ENCODE measurements at regions not wholly inside any gene's neighbourhood (a gene's known extent, or its start where the extent isn't known, plus 50 kb on each side); places are given as distances from the start of the nearest gene placed in this dataset.
A peak's percentile ranks its signal among the peaks of the same experiment; 100 is the strongest.

- DNase-seq (ENCODE audit: low read depth) = peak; percentile 3
- H3K4me3 ChIP-seq (replicated peaks; ENCODE audit: low read depth, low read length) = no peak overlapping the region
- no peak for TF ChIP-seq CTCF (IDR thresholded peaks at IDR 0.05; ENCODE audit: low read length, missing control alignments)
These were observed 426.9 kb upstream of the ID2 start for GRCh38 chr2:8254791-8255447.

- no peak overlapping the region for H3K4me3 ChIP-seq (replicated peaks; ENCODE audit: low read depth, low read length)
- peak; percentile 32 for DNase-seq (ENCODE audit: low read depth)
- TF ChIP-seq CTCF (IDR thresholded peaks at IDR 0.05; ENCODE audit: low read length, missing control alignments) = no peak
These were observed 426.4 kb upstream of the ID2 start for GRCh38 chr2:8255448-8255800.

- DNase-seq (ENCODE audit: low read depth) = no peak
- H3K4me3 ChIP-seq (replicated peaks; ENCODE audit: low read depth, low read length) = no peak overlapping the region
- no peak for TF ChIP-seq CTCF (IDR thresholded peaks at IDR 0.05; ENCODE audit: low read length, missing control alignments)
These were observed 425.0 kb upstream of the ID2 start for GRCh38 chr2:8256905-8257304.

GRCh38 chr2:8257502-8257901 is 424.4 kb upstream of the ID2 start:
- DNase-seq (ENCODE audit: low read depth) = no peak
- TF ChIP-seq CTCF (IDR thresholded peaks at IDR 0.05; ENCODE audit: low read length, missing control alignments) = no peak
- H3K4me3 ChIP-seq (replicated peaks; ENCODE audit: low read depth, low read length) = no peak overlapping the region

- DNase-seq (ENCODE audit: low read depth) = no peak
- H3K4me3 ChIP-seq (replicated peaks; ENCODE audit: low read depth, low read length) = no peak overlapping the region
- no peak for TF ChIP-seq CTCF (IDR thresholded peaks at IDR 0.05; ENCODE audit: low read length, missing control alignments)
These were observed 423.4 kb upstream of the ID2 start for GRCh38 chr2:8258406-8258805.

GRCh38 chr2:8259106-8259840 is 422.6 kb upstream of the ID2 start:
- no peak overlapping the region for H3K4me3 ChIP-seq (replicated peaks; ENCODE audit: low read depth, low read length)
- TF ChIP-seq CTCF (IDR thresholded peaks at IDR 0.05; ENCODE audit: low read length, missing control alignments) = no peak
- no peak for DNase-seq (ENCODE audit: low read depth)

- no peak for DNase-seq (ENCODE audit: low read depth)
- TF ChIP-seq CTCF (IDR thresholded peaks at IDR 0.05; ENCODE audit: low read length, missing control alignments) = no peak
- H3K4me3 ChIP-seq (replicated peaks; ENCODE audit: low read depth, low read length) = no peak overlapping the region
These were observed 422.0 kb upstream of the ID2 start for GRCh38 chr2:8259841-8260178.

Measured in fibroblast of pulmonary artery (primary cell).